ENCODE measurements at regions not wholly inside any gene's neighbourhood (a gene's known extent, or its start where the extent isn't known, plus 50 kb on each side); places are given as distances from the start of the nearest gene placed in this dataset.
A peak's percentile ranks its signal among the peaks of the same experiment; 100 is the strongest.
"Not testable (repeated sequence)": the region's sequence is repeated elsewhere in the genome, so short reads cannot be mapped to it uniquely, and the experiment has no call there.

DNA sequence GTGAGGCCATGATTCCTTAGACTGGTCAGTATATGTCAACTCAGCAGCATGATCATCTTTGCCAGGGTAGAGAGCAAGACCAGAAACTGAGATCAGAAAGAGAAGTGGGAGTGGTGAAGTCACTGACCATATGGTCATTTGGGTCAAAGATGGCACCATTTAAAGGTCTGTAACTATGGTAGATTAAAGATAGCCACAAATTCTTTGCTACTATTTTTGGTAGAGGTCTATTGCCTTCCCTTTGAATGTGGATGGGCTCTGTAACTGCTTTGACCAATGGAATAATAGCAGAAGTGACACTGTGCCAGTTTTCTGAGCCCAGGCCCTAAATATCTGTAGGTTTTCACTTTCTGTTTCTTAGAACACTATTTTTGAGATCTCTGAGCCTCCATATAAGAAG is 117.6 kb downstream of the PCSK1 start:
- TF ChIP-seq, protein P1, sequence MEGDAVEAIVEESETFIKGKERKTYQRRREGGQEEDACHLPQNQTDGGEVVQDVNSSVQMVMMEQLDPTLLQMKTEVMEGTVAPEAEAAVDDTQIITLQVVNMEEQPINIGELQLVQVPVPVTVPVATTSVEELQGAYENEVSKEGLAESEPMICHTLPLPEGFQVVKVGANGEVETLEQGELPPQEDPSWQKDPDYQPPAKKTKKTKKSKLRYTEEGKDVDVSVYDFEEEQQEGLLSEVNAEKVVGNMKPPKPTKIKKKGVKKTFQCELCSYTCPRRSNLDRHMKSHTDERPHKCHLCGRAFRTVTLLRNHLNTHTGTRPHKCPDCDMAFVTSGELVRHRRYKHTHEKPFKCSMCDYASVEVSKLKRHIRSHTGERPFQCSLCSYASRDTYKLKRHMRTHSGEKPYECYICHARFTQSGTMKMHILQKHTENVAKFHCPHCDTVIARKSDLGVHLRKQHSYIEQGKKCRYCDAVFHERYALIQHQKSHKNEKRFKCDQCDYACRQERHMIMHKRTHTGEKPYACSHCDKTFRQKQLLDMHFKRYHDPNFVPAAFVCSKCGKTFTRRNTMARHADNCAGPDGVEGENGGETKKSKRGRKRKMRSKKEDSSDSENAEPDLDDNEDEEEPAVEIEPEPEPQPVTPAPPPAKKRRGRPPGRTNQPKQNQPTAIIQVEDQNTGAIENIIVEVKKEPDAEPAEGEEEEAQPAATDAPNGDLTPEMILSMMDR (IDR thresholded peaks at IDR 0.05; ENCODE audit: insufficient read depth, low read depth, low read length, missing control alignments) = no peak
- peak; percentile 45 for DNase-seq (ENCODE audit: low read depth)
- no peak overlapping the region for H3K4me3 ChIP-seq (ENCODE audit: low read depth, low read length)

DNA sequence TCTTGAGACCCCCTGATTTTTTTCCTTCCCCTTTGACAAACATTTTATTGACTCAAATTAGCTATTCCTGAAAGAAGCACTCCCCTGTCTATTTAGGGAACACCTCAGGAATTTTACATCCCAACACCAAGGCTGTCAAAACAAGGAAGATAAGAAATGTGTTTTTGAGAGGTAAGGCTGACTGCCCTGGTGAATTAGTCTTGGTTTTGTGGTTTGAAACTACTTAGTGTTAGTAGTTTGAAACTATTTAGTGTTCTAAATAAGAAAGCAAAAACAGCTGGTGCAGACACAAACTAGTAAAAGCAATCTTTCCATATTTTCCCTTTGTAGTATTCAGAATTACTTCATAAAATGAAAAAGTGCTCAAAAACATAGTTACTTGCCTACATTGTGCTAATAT is 120.7 kb downstream of the PCSK1 start:
- DNase-seq (ENCODE audit: low read depth) = peak; percentile 21
- H3K4me3 ChIP-seq (ENCODE audit: low read depth, low read length) = no peak overlapping the region
- TF ChIP-seq, protein P1 (IDR thresholded peaks at IDR 0.05; ENCODE audit: insufficient read depth, low read depth, low read length, missing control alignments) = no peak

DNA sequence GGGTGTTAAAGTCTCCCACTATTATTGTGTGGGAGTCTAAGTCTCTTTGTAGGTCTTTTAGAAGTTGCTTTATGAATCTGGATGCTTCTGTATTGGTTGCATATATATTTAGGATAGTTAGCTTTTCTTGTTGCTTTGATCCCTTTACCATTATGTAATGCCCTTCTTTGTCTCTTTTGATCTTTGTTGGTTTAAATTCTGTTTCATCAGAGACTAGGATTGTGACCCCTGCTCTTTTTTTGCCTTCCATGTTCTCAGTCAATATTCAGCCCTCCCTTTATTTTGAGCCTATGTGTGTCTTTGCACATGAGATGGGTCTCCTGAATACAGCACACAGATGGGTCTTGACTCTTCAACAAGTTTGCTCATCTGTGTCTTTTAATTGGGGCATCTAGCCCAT is 126.0 kb downstream of the PCSK1 start:
- H3K4me3 ChIP-seq (ENCODE audit: low read depth, low read length); DNase-seq (ENCODE audit: low read depth): not testable (repeated sequence)

DNA sequence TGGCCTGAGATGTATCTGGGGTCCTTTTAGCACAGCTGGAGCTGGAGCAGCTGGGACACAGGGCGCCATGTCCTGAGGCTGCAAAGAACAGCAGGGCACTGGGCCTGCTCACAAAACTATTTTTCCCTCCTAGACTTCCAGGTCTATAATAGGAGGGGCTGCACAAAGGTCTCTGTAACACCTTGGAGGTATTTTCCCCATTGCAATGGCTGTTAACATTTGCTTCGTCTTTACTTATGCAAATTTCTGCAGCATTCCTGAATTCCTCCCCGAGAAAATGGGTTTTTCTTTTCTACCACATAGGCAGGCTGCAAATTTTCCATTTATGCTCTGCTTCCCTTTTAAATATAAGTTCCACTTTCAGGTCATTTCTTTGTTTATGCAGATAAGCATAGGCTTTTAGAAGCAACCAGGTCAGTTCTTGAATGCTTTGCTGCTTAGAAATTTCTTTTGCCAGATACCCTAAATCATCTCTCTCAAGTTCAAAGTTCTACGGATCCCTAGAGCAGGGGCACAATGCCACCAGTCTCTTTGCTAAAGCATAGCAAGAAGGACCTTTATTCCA is 130.8 kb downstream of the PCSK1 start:
- TF ChIP-seq, protein P1 (IDR thresholded peaks at IDR 0.05; ENCODE audit: insufficient read depth, low read depth, low read length, missing control alignments) = no peak
- no peak for DNase-seq (ENCODE audit: low read depth)
- no peak overlapping the region for H3K4me3 ChIP-seq (ENCODE audit: low read depth, low read length)

DNA sequence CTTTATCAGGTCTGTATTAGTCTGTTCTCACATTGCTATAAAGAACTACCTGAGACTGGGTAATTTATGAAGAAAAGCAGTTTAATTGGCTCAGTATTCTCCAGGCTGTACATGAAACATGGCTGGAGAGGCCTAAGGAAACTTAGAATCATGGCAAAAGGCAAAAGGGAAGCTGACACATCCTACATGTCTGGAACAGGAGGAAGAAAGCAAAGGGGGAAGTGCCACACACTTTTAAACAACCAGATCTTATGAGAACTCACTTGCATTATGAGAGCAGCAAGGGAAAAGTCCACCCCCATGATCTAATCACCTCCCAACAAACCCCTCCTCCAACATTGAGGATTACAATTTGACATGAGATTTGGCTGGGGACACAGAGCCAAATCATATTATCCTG is 132.1 kb downstream of the PCSK1 start:
- H3K4me3 ChIP-seq (ENCODE audit: low read depth, low read length) = no peak overlapping the region
- TF ChIP-seq, protein P1 (IDR thresholded peaks at IDR 0.05; ENCODE audit: insufficient read depth, low read depth, low read length, missing control alignments) = no peak
- DNase-seq (ENCODE audit: low read depth) = no peak

DNA sequence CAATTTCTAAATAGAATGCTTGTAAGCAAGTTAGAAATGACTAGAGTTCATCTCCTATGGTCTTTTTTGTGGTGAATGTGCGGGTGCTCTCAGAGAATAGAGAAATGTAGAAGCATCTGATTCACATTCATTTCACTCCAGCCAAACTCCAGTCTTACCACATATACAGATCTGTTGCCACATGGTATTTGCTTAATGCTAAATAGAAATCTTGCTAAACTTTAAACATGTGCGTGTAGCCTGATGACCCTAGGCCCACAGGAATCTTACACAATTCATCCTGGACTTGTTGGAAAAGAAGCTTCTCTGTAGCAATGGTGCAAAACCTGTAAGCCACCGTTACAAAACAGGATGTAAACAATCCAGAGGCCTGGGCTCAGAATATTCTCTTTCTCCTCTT is 135.2 kb downstream of the PCSK1 start:
- TF ChIP-seq, protein P1 (IDR thresholded peaks at IDR 0.05; ENCODE audit: insufficient read depth, low read depth, low read length, missing control alignments) = no peak
- DNase-seq (ENCODE audit: low read depth) = peak; percentile 33
- H3K4me3 ChIP-seq (ENCODE audit: low read depth, low read length) = no peak overlapping the region

DNA sequence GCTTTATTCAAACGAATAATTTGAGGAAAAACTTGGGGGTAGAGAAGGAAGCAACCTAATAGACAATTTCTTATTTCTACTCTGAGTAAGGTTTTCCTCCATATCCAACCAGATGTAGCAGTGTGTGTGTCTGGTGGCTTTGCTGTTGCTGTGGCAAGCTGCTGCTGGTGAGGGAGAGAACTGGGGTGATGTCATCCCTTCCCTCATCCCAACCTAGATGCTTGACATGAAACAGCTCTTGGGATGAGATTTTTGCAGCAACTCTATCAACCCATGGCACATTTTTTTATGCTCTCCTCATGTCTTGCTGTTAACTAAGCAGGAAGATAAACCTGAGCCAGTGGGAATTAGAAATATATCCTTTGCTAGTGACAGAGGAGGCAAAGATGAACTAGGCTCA is 135.8 kb downstream of the PCSK1 start:
- no peak overlapping the region for H3K4me3 ChIP-seq (ENCODE audit: low read depth, low read length)
- TF ChIP-seq, protein P1 (IDR thresholded peaks at IDR 0.05; ENCODE audit: insufficient read depth, low read depth, low read length, missing control alignments) = no peak
- no peak for DNase-seq (ENCODE audit: low read depth)
